Neural cell (in vitro differentiated cells): ENCODE measurements at regions not wholly inside any gene's neighbourhood (a gene's known extent, or its start where the extent isn't known, plus 50 kb on each side); places are given as distances from the start of the nearest gene placed in this dataset.

Experiments
- H2AFZ ChIP-seq: fragments of 200-600, 300-800 bp; sonication (generic), shearing (Covaris generic); 2 replicates; pipeline ENCODE4 v1.6.0; 2014; ENCODE audit warnings: low read depth, mild to moderate bottlenecking, antibody characterized with exemption, low read length, moderate library complexity
- H3F3A ChIP-seq: fragments of 200-600 bp; shearing (Covaris generic); 2 replicates; pipeline ENCODE4 v1.6.1; 2016; ENCODE audit warnings: mild to moderate bottlenecking, moderate library complexity, mixed read lengths, antibody characterized with exemption, low read length; ENCODE audit not compliant: insufficient read depth, poor library complexity, severe bottlenecking
- H3K27ac ChIP-seq: fragments of 200-600, 300-800 bp; sonication (generic), shearing (Covaris generic); 2 replicates; pipeline ENCODE4 v1.5.1; 2014; ENCODE audit warnings: mild to moderate bottlenecking, low read length, moderate library complexity
- H3K27me3 ChIP-seq: fragments of 300-800, 200-600 bp; sonication (generic), shearing (Covaris generic); 2 replicates; pipeline ENCODE4 v1.6.0; 2014; ENCODE audit warnings: mild to moderate bottlenecking, low read depth, low read length, moderate library complexity; ENCODE audit not compliant: insufficient read depth
- H3K36me3 ChIP-seq: fragments of 300-800, 200-600 bp; sonication (generic), shearing (Covaris generic); 2 replicates; pipeline ENCODE4 v1.5.1; 2014; ENCODE audit warnings: mild to moderate bottlenecking, antibody characterized with exemption, low read length, moderate library complexity; ENCODE audit not compliant: insufficient read depth
- H3K4me2 ChIP-seq: fragments of 300-800, 200-600 bp; sonication (generic), shearing (Covaris generic); 2 replicates; pipeline ENCODE4 v1.6.0; 2014; ENCODE audit warnings: mild to moderate bottlenecking, low read length
- H3K4me3 ChIP-seq: fragments of 300-800, 200-600 bp; sonication (generic), shearing (Covaris generic); 2 replicates; pipeline ENCODE4 v1.5.1; 2014; ENCODE audit warnings: mild to moderate bottlenecking, low read length, moderate library complexity
- H3K79me2 ChIP-seq: fragments of 200-600 bp; shearing (Covaris generic); replicated peaks from 2 replicates; pipeline ENCODE4 v1.6.0; 2014; ENCODE audit warnings: mild to moderate bottlenecking, low read length, moderate library complexity; ENCODE audit not compliant: insufficient read depth
- H3K9ac ChIP-seq: fragments of 300-800, 200-600 bp; sonication (generic), shearing (Covaris generic); 2 replicates; pipeline ENCODE4 v1.6.1; 2016; ENCODE audit warnings: mild to moderate bottlenecking, low read length, mixed read lengths
- H3K9me2 ChIP-seq: fragments of 200-600 bp; shearing (Covaris generic); 2 replicates; pipeline ENCODE4 v1.6.1; 2016; ENCODE audit warnings: mild to moderate bottlenecking, low read length, mixed read lengths; ENCODE audit not compliant: insufficient read depth
- H3K9me3 ChIP-seq: fragments of 200-600, 300-800 bp; sonication (generic), shearing (Covaris generic); 2 replicates; pipeline ENCODE4 v1.6.1; 2016; ENCODE audit warnings: mild to moderate bottlenecking, mixed run types, low read length, moderate library complexity, mixed read lengths
- H4K20me1 ChIP-seq: fragments of 200-600 bp; shearing (Covaris generic); 2 replicates; pipeline ENCODE4 v1.6.1; 2016; ENCODE audit warnings: mild to moderate bottlenecking, mixed run types; ENCODE audit not compliant: insufficient read depth
- EP300 ChIP-seq: fragments of 450-650 bp; conservative IDR thresholded peaks from 2 replicates; pipeline ENCODE4 v1.6.1; 2014; ENCODE audit warnings: antibody characterized with exemption, mild to moderate bottlenecking, moderate library complexity; ENCODE audit not compliant: poor library complexity, severe bottlenecking
- EZH2 ChIP-seq: fragments of 200-600, 300-800 bp; shearing (Covaris generic), sonication (generic); IDR thresholded peaks from 2 replicates; pipeline ENCODE4 v1.6.1; 2014; ENCODE audit warnings: antibody characterized with exemption, low read length, borderline replicate concordance, mild to moderate bottlenecking; ENCODE audit not compliant: insufficient read depth, poor library complexity, severe bottlenecking
- MXI1 ChIP-seq: fragments of 450-650 bp; conservative IDR thresholded peaks from 2 replicates; pipeline ENCODE4 v1.6.1; 2014; ENCODE audit warnings: antibody characterized with exemption, mild to moderate bottlenecking; ENCODE audit not compliant: poor library complexity, severe bottlenecking
- POLR2AphosphoS5 ChIP-seq: IDR thresholded peaks from 2 replicates; pipeline ENCODE4 v1.6.1; 2012
- RAD21 ChIP-seq: fragments of 450-650 bp; conservative IDR thresholded peaks from 2 replicates; pipeline ENCODE4 v1.6.1; 2014; ENCODE audit warnings: antibody characterized with exemption, mild to moderate bottlenecking, moderate library complexity
- SMC3 ChIP-seq: fragments of 450-650 bp; conservative IDR thresholded peaks from 2 replicates; pipeline ENCODE4 v1.6.1; 2014; ENCODE audit warnings: antibody characterized with exemption, mild to moderate bottlenecking, moderate library complexity; ENCODE audit not compliant: poor library complexity
- TAF1 ChIP-seq: IDR thresholded peaks from 2 replicates; pipeline ENCODE4 v1.6.1; 2012; ENCODE audit warnings: low read depth
- TF ChIP-seq, protein P1 (sequence below): fragments of 450-650 bp; IDR thresholded peaks from 2 replicates; pipeline ENCODE4 v1.5.1; 2014; ENCODE audit warnings: antibody characterized with exemption, mild to moderate bottlenecking, moderate library complexity; ENCODE audit not compliant: poor library complexity, severe bottlenecking
- TF ChIP-seq, protein P2 (sequence below): IDR thresholded peaks from 2 replicates; pipeline ENCODE4 v1.6.1; 2012; ENCODE audit warnings: borderline replicate concordance

DNA sequence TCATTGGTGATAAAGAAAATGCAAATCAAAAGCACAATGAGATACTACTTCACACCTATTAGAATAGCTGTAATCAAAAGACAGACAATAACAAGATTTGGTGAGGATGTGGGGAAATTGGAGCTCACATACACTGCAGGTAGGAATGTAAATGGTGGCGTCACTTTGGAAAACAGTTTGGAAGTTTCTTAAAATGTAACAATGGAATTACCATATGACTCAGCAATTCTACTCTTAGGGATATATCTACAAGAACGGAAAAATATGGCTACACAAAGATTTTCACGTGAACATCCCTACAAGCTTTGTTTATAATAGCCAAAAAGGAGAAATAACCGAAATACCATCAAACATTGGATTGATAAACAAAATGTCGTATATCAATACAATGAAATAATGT is 270.4 kb downstream of the DOK5 start:
- Histone ChIP-seq H3F3A (no peaks in the 10 kb centered on the region), H3K9ac (no peak overlapping the region), H3K27ac (no peak overlapping the region), H4K20me1 (no peaks in the 10 kb centered on the region), H3K9me2 (no peaks in the 10 kb centered on the region), H3K79me2 (no peaks in the 10 kb centered on the region), H3K4me2 (no peak overlapping the region), H3K9me3 (no peaks in the 10 kb centered on the region), H3K4me3 (no peak overlapping the region), H3K27me3 (no peaks in the 10 kb centered on the region), H3K36me3 (no peaks in the 10 kb centered on the region), H2AFZ (no peak overlapping the region)
- no peak for TF ChIP-seq TAF1
- TF ChIP-seq, protein P1, sequence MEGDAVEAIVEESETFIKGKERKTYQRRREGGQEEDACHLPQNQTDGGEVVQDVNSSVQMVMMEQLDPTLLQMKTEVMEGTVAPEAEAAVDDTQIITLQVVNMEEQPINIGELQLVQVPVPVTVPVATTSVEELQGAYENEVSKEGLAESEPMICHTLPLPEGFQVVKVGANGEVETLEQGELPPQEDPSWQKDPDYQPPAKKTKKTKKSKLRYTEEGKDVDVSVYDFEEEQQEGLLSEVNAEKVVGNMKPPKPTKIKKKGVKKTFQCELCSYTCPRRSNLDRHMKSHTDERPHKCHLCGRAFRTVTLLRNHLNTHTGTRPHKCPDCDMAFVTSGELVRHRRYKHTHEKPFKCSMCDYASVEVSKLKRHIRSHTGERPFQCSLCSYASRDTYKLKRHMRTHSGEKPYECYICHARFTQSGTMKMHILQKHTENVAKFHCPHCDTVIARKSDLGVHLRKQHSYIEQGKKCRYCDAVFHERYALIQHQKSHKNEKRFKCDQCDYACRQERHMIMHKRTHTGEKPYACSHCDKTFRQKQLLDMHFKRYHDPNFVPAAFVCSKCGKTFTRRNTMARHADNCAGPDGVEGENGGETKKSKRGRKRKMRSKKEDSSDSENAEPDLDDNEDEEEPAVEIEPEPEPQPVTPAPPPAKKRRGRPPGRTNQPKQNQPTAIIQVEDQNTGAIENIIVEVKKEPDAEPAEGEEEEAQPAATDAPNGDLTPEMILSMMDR, result no peak
- TF ChIP-seq EP300, result no peak
- TF ChIP-seq, protein P2, sequence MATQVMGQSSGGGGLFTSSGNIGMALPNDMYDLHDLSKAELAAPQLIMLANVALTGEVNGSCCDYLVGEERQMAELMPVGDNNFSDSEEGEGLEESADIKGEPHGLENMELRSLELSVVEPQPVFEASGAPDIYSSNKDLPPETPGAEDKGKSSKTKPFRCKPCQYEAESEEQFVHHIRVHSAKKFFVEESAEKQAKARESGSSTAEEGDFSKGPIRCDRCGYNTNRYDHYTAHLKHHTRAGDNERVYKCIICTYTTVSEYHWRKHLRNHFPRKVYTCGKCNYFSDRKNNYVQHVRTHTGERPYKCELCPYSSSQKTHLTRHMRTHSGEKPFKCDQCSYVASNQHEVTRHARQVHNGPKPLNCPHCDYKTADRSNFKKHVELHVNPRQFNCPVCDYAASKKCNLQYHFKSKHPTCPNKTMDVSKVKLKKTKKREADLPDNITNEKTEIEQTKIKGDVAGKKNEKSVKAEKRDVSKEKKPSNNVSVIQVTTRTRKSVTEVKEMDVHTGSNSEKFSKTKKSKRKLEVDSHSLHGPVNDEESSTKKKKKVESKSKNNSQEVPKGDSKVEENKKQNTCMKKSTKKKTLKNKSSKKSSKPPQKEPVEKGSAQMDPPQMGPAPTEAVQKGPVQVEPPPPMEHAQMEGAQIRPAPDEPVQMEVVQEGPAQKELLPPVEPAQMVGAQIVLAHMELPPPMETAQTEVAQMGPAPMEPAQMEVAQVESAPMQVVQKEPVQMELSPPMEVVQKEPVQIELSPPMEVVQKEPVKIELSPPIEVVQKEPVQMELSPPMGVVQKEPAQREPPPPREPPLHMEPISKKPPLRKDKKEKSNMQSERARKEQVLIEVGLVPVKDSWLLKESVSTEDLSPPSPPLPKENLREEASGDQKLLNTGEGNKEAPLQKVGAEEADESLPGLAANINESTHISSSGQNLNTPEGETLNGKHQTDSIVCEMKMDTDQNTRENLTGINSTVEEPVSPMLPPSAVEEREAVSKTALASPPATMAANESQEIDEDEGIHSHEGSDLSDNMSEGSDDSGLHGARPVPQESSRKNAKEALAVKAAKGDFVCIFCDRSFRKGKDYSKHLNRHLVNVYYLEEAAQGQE, result no peak
- no peak for TF ChIP-seq RAD21
- no peak for TF ChIP-seq SMC3
- TF ChIP-seq POLR2AphosphoS5, result no peak
- TF ChIP-seq EZH2, result no peak
- no peak for TF ChIP-seq MXI1

DNA sequence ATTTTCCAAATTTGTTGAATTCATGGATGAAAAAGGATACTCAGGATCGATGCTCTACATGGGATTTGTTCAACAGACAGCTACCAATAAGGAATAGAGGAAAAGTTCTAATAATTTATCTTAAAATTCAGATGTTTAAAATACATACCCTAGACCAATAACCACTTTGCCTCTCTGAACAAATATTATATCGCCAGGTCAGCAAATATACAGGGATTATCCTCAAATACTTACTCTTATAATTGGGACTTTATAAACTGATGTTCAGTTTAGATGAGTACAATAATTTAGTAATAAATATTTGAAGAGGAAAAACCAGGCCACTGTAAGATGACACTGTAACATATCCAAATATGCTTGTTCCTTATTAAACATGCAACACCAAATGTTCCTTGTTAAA is 268.7 kb downstream of the DOK5 start:
- TF ChIP-seq POLR2AphosphoS5 (no peak), EP300 (no peak), RAD21 (no peak), SMC3 (no peak), TAF1 (no peak), MXI1 (no peak), EZH2 (no peak)
- TF ChIP-seq, protein P2, result no peak
- TF ChIP-seq, protein P1, result no peak
- H3F3A ChIP-seq, result no peaks in the 10 kb centered on the region
- H4K20me1 ChIP-seq, result no peaks in the 10 kb centered on the region
- no peak overlapping the region for H3K4me2 ChIP-seq
- H3K27me3 ChIP-seq, result no peaks in the 10 kb centered on the region
- no peak overlapping the region for H3K9ac ChIP-seq
- H3K9me3 ChIP-seq, result no peaks in the 10 kb centered on the region
- no peak overlapping the region for H3K4me3 ChIP-seq
- no peaks in the 10 kb centered on the region for H3K79me2 ChIP-seq
- H3K36me3 ChIP-seq, result no peaks in the 10 kb centered on the region
- no peaks in the 10 kb centered on the region for H3K9me2 ChIP-seq
- no peak overlapping the region for H3K27ac ChIP-seq
- no peak overlapping the region for H2AFZ ChIP-seq
